Esophagus squamous epithelium (tissue), 5 donors: ENCODE measurements at regions not wholly inside any gene's neighbourhood (a gene's known extent, or its start where the extent isn't known, plus 50 kb on each side); places are given as distances from the start of the nearest gene placed in this dataset.

ENCODE experiments used
- DNase-seq: peaks from one replicate; lab custom pipeline; 2025; lab: John Stamatoyannopoulos, UW
- H3K27ac ChIP-seq, 4 donors: fragments of 200-600 bp; sonication (generic); one replicate each; pipeline ENCODE4 v1.5.1; 2016 to 2019; ENCODE audit warnings: mild to moderate bottlenecking in 1 of 4
- H3K27me3 ChIP-seq, 4 donors: fragments of 200-600 bp; sonication (generic); 1 replicate in 3 of 4; 2 replicates in 1 of 4; pipeline versions ENCODE4 v1.5.1 to v1.6.0; 2017 to 2021; ENCODE audit warnings: antibody characterized with exemption in 1 of 4
- H3K36me3 ChIP-seq, 3 donors: fragments of 200-600 bp; sonication (generic); one replicate each; pipeline ENCODE4 v1.5.1; 2016 to 2019
- H3K4me1 ChIP-seq, 3 donors: fragments of 200-600 bp; sonication (generic); one replicate each; pipeline ENCODE4 v1.5.1; 2017 to 2019
- H3K4me3 ChIP-seq, 4 donors: fragments of 200-600 bp; sonication (generic); 1 replicate in 3 of 4; 2 replicates in 1 of 4; pipeline ENCODE4 v1.5.1; 2016 to 2019; ENCODE audit warnings: mild to moderate bottlenecking in 2 of 4, moderate library complexity in 1 of 4
- H3K9me3 ChIP-seq, 3 donors: fragments of 200-600 bp; sonication (generic); one replicate each; pipeline ENCODE4 v1.5.1; 2016 to 2019
- CTCF ChIP-seq, 6 experiments: fragments of 450-650 bp in 4 of 6; fragments of 200-600 bp in 2 of 6; sonication (generic) in 2 of 6; IDR thresholded peaks; one replicate each; pipeline ENCODE4 v1.5.1; 2016 to 2019; ENCODE audit warnings: antibody characterized with exemption in 6 of 6, mild to moderate bottlenecking in 4 of 6, moderate library complexity in 4 of 6
- POLR2A ChIP-seq, 4 donors: fragments of 450-650 bp; IDR thresholded peaks; one replicate each; pipeline ENCODE4 v1.6.1; 2017; ENCODE audit warnings: antibody characterized with exemption in 4 of 4, mild to moderate bottlenecking in 4 of 4, moderate library complexity in 3 of 4
- WGBS, 2 donors: methylation state at CpG; one replicate each; pipeline ENCODE4 v1.1.5; 2018; 5-methylcytosine and 5-hydroxymethylcytosine counted together
- intact Hi-C: fragments of 100-400 bp; cut with DNase I; formaldehyde crosslinking; loops from one replicate; pipeline ENCODE4 v1.15.0; 2022
- donor health status: DM: yes; HTN: yes; CAD: no.

- WGBS, 2 donors = 71 to 72% methylated on average over 4 to 7 of the region's 9 CpGs
- TF ChIP-seq CTCF (IDR thresholded peaks at IDR 0.05) = no peak
- no peak for TF ChIP-seq POLR2A (IDR thresholded peaks at IDR 0.05)
Observed at GRCh38 chr11:70891844-70892380, 360.5 kb downstream of the SHANK2 start.

GRCh38 chr11:70892889-70893288 lies 359.5 kb downstream of the SHANK2 start:
- no peak overlapping the region for H3K27ac ChIP-seq
- H3K9me3 ChIP-seq = peaks cover 0 to 8% (median 6%) of the 10 kb centered on the region in 3 donors
- H3K27me3 ChIP-seq = no peaks in the 10 kb centered on the region
- H3K4me3 ChIP-seq = no peak overlapping the region
- 78 to 81% methylated on average over 3 to 5 of the region's 5 CpGs for WGBS, 2 donors
- TF ChIP-seq POLR2A (IDR thresholded peaks at IDR 0.05) (no peak), CTCF (IDR thresholded peaks at IDR 0.05) (no peak)
- DNase-seq = no peak
- no peaks in the 10 kb centered on the region for H3K4me1 ChIP-seq
- intact Hi-C loops = no loop called here
- H3K36me3 ChIP-seq = no peaks in the 10 kb centered on the region

More at GRCh38 chr11:70891844-70892380, 360.5 kb downstream of the SHANK2 start:
- Histone ChIP-seq H3K4me3 (no peak overlapping the region), H3K36me3 (no peaks in the 10 kb centered on the region), H3K9me3 (peaks cover 0 to 3% (median 2%) of the 10 kb centered on the region in 3 donors), H3K4me1 (no peaks in the 10 kb centered on the region), H3K27me3 (no peaks in the 10 kb centered on the region), H3K27ac (no peak overlapping the region)
- intact Hi-C loops = no loop called here
- no peak for DNase-seq

- H3K27ac ChIP-seq = no peak overlapping the region
- H3K27me3 ChIP-seq = no peaks in the 10 kb centered on the region
- peaks cover 0 to 8% (median 6%) of the 10 kb centered on the region in 3 donors for H3K9me3 ChIP-seq
- 89 to 91% methylated on average over 5 to 10 of the region's 20 CpGs for WGBS, 2 donors
- H3K36me3 ChIP-seq = no peaks in the 10 kb centered on the region
- no peaks in the 10 kb centered on the region for H3K4me1 ChIP-seq
- intact Hi-C loops = no loop called here
- H3K4me3 ChIP-seq = no peak overlapping the region
- no peak for DNase-seq
- TF ChIP-seq CTCF (IDR thresholded peaks at IDR 0.05) (no peak), POLR2A (IDR thresholded peaks at IDR 0.05) (no peak)
Observed at GRCh38 chr11:70894566-70895365, 357.6 kb downstream of the SHANK2 start.

- H3K27me3 ChIP-seq = no peaks in the 10 kb centered on the region
- no peak overlapping the region for H3K4me3 ChIP-seq
- WGBS, 2 donors = 70 to 89% methylated on average over 2 to 6 of the region's 11 CpGs
- TF ChIP-seq CTCF (IDR thresholded peaks at IDR 0.05) (no peak), POLR2A (IDR thresholded peaks at IDR 0.05) (no peak)
- no peak for DNase-seq
- intact Hi-C loops = no loop called here
- H3K36me3 ChIP-seq = no peaks in the 10 kb centered on the region
- H3K27ac ChIP-seq = no peak overlapping the region
- no peaks in the 10 kb centered on the region for H3K4me1 ChIP-seq
- peaks cover 0 to 8% (median 6%) of the 10 kb centered on the region in 3 donors for H3K9me3 ChIP-seq
Observed at GRCh38 chr11:70895366-70895670, 357.1 kb downstream of the SHANK2 start.

- H3K4me1 ChIP-seq = no peaks in the 10 kb centered on the region
- no peak overlapping the region for H3K27ac ChIP-seq
- TF ChIP-seq POLR2A (IDR thresholded peaks at IDR 0.05) = no peak
- no peak for TF ChIP-seq CTCF (IDR thresholded peaks at IDR 0.05)
- no peaks in the 10 kb centered on the region for H3K27me3 ChIP-seq
- intact Hi-C loops = no loop called here
- no peak overlapping the region for H3K4me3 ChIP-seq
- no peak for DNase-seq
- no peaks in the 10 kb centered on the region for H3K36me3 ChIP-seq
- H3K9me3 ChIP-seq = peaks cover 0 to 8% (median 6%) of the 10 kb centered on the region in 3 donors
- 87% methylated on average over 1 of the region's 1 CpG for WGBS, 2 donors
Observed at GRCh38 chr11:70897429-70897828, 354.9 kb downstream of the SHANK2 start.
